HEK293 (cell line): ENCODE measurements at regions not wholly inside any gene's neighbourhood (a gene's known extent, or its start where the extent isn't known, plus 50 kb on each side); places are given as distances from the start of the nearest gene placed in this dataset.

Experiments used
- KLF9 ChIP-seq: fragments of 450-650 bp; formaldehyde crosslinking; IDR thresholded peaks from 2 replicates; pipeline ENCODE4 v1.5.1; 2016; ENCODE audit warnings: missing biosample characterization, missing genetic modification characterization, low read depth
- PRDM1 ChIP-seq: fragments of 450-650 bp; formaldehyde crosslinking; IDR thresholded peaks from 2 replicates; pipeline ENCODE4; 2016; ENCODE audit warnings: missing biosample characterization, missing genetic modification characterization
- REST ChIP-seq: fragments of 450-650 bp; formaldehyde crosslinking; IDR thresholded peaks from 2 replicates; pipeline ENCODE4 v1.5.1; 2016; ENCODE audit warnings: missing biosample characterization, missing genetic modification characterization
- ZNF18 ChIP-seq: fragments of 450-650 bp; formaldehyde crosslinking; IDR thresholded peaks from 2 replicates; pipeline ENCODE4 v1.5.1; 2016; ENCODE audit warnings: missing biosample characterization, missing genetic modification characterization
- ZNF24 ChIP-seq: fragments of 450-650 bp; formaldehyde crosslinking; IDR thresholded peaks from 2 replicates; pipeline ENCODE4 v1.5.1; 2016; ENCODE audit warnings: missing biosample characterization, missing genetic modification characterization
- ZNF274 ChIP-seq, 2 experiments: fragments of 200-500 bp in 1 of 2; fragments of 450-650 bp in 1 of 2; sonication (Bioruptor generic) in 1 of 2; formaldehyde crosslinking in 1 of 2; IDR thresholded peaks; 2 replicates each; pipeline versions ENCODE4 v1.5.1 to v1.6.1; 2014 to 2016; ENCODE audit warnings: borderline replicate concordance in 1 of 2, inconsistent platforms in 1 of 2, low read length in 1 of 2, missing biosample characterization in 1 of 2, missing genetic modification characterization in 1 of 2
- ZNF335 ChIP-seq: fragments of 450-650 bp; formaldehyde crosslinking; conservative IDR thresholded peaks from 2 replicates; pipeline ENCODE4 v1.5.1; 2016; ENCODE audit warnings: missing biosample characterization, missing genetic modification characterization
- ZNF610 ChIP-seq: fragments of 450-650 bp; formaldehyde crosslinking; IDR thresholded peaks from 2 replicates; pipeline ENCODE4 v1.5.1; 2016; ENCODE audit warnings: missing biosample characterization, missing genetic modification characterization, borderline replicate concordance
- ZNF658 ChIP-seq: fragments of 450-650 bp; formaldehyde crosslinking; IDR thresholded peaks from 2 replicates; pipeline ENCODE4; 2016; ENCODE audit warnings: missing biosample characterization, missing genetic modification characterization
- TF ChIP-seq, protein P1 (sequence below): fragments of 450-650 bp; formaldehyde crosslinking; IDR thresholded peaks from 2 replicates; pipeline ENCODE4 v1.5.1; 2016; ENCODE audit warnings: missing biosample characterization, missing genetic modification characterization
- TF ChIP-seq, protein P2 (sequence below): fragments of 450-650 bp; formaldehyde crosslinking; IDR thresholded peaks from 2 replicates; pipeline ENCODE4 v1.5.1; 2016; ENCODE audit warnings: missing biosample characterization, missing genetic modification characterization

DNA sequence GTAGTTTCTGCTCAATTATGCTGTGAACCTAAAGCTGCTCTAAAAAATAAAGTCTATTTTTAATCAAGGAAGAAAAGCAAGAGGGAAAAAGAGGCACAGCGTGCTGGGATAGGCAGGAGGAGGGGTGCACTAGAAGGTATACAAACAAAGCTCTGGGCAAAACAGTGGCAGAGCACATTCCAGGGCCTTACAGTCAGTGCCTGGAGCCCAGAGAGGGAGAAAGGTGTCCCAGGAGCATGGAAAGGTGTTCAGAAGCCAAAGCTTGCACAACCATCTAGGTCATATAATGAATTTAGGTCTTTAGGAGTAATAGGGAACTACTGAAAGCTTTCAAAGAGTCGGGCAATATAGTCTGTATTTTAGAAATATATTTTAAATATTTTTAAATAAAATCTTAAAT is 163.6 kb upstream of the PALMD start:
- TF ChIP-seq ZNF658: no peak
- TF ChIP-seq, protein P1, sequence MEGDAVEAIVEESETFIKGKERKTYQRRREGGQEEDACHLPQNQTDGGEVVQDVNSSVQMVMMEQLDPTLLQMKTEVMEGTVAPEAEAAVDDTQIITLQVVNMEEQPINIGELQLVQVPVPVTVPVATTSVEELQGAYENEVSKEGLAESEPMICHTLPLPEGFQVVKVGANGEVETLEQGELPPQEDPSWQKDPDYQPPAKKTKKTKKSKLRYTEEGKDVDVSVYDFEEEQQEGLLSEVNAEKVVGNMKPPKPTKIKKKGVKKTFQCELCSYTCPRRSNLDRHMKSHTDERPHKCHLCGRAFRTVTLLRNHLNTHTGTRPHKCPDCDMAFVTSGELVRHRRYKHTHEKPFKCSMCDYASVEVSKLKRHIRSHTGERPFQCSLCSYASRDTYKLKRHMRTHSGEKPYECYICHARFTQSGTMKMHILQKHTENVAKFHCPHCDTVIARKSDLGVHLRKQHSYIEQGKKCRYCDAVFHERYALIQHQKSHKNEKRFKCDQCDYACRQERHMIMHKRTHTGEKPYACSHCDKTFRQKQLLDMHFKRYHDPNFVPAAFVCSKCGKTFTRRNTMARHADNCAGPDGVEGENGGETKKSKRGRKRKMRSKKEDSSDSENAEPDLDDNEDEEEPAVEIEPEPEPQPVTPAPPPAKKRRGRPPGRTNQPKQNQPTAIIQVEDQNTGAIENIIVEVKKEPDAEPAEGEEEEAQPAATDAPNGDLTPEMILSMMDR: no peak
- no peak for TF ChIP-seq REST (tag by site-specific recombination)
- no peak for TF ChIP-seq ZNF335 (tag by site-specific recombination)
- no peak for TF ChIP-seq ZNF24 (tag by site-specific recombination)
- no peak for TF ChIP-seq KLF9 (tag by site-specific recombination)
- no peak for TF ChIP-seq ZNF18 (tag by site-specific recombination)
- no peak for TF ChIP-seq PRDM1 (tag by site-specific recombination)
- TF ChIP-seq, protein P2, sequence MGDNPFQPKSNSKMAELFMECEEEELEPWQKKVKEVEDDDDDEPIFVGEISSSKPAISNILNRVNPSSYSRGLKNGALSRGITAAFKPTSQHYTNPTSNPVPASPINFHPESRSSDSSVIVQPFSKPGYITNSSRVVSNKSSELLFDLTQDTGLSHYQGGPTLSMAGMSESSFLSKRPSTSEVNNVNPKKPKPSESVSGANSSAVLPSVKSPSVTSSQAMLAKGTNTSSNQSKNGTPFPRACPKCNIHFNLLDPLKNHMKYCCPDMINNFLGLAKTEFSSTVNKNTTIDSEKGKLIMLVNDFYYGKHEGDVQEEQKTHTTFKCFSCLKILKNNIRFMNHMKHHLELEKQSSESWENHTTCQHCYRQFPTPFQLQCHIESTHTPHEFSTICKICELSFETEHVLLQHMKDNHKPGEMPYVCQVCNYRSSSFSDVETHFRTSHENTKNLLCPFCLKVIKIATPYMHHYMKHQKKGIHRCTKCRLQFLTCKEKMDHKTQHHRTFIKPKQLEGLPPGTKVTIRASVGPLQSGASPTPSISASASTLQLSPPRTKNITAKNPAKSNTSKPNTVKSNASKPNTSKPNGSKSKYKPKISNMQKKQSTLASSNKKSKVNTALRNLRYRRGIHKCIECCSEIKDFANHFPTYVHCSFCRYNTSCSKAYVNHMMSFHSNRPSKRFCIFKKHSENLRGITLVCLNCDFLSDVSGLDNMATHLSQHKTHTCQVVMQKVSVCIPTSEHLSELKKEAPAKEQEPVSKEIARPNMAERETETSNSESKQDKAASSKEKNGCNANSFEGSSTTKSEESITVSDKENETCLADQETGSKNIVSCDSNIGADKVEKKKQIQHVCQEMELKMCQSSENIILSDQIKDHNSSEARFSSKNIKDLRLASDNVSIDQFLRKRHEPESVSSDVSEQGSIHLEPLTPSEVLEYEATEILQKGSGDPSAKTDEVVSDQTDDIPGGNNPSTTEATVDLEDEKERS: no peak
- no peak for TF ChIP-seq ZNF274 (IDR thresholded peaks at IDR 0.05; ENCODE audit: low read length)
- no peak for TF ChIP-seq ZNF274 (tag by site-specific recombination; IDR thresholded peaks at IDR 0.05; ENCODE audit: borderline replicate concordance)
- TF ChIP-seq ZNF610 (tag by site-specific recombination): no peak
